HG03196 (cell line): ENCODE measurements at regions not wholly inside any gene's neighbourhood (a gene's known extent, or its start where the extent isn't known, plus 50 kb on each side); places are given as distances from the start of the nearest gene placed in this dataset.
"Not testable (repeated sequence)": the region's sequence is repeated elsewhere in the genome, so short reads cannot be mapped to it uniquely, and the experiment has no call there.

ENCODE experiments used
- ATAC-seq: cut with Tn5 transposase; IDR thresholded peaks from one replicate; pipeline ENCODE4 v1.9.1; 2021; ENCODE audit not compliant: unreplicated experiment

GRCh38 chr1:87398641-87399040 is 70.0 kb downstream of the LMO4 start:
- ATAC-seq = no peak

- no peak for ATAC-seq
Observed at GRCh38 chr1:87399264-87399663, 70.6 kb downstream of the LMO4 start.

- ATAC-seq = no peak
Observed at GRCh38 chr1:87399701-87400100, 71.0 kb downstream of the LMO4 start.

- ATAC-seq = no peak
Observed at GRCh38 chr1:87400813-87401212, 72.1 kb downstream of the LMO4 start.

- ATAC-seq = no peak
Observed at GRCh38 chr1:87402241-87403002, 73.7 kb downstream of the LMO4 start.

GRCh38 chr1:87403061-87403820 is 74.6 kb downstream of the LMO4 start:
- no peak for ATAC-seq

- no peak for ATAC-seq
Observed at GRCh38 chr1:87404296-87404695, 75.6 kb downstream of the LMO4 start.

- ATAC-seq = no peak
Observed at GRCh38 chr1:87408665-87409248, 80.1 kb downstream of the LMO4 start.

GRCh38 chr1:87410776-87411480 is 82.2 kb downstream of the LMO4 start:
- ATAC-seq = no peak

GRCh38 chr1:87413846-87414245 is 85.2 kb downstream of the LMO4 start:
- ATAC-seq = not testable (repeated sequence)

- no peak for ATAC-seq
Observed at GRCh38 chr1:87418048-87418447, 89.4 kb downstream of the LMO4 start.

GRCh38 chr1:87421809-87422208 is 93.1 kb downstream of the LMO4 start:
- ATAC-seq = no peak

- ATAC-seq = no peak
Observed at GRCh38 chr1:87424541-87424940, 95.9 kb downstream of the LMO4 start.

- ATAC-seq = no peak
Observed at GRCh38 chr1:87426463-87427249, 98.0 kb downstream of the LMO4 start.

GRCh38 chr1:87428367-87428766 is 99.7 kb downstream of the LMO4 start:
- ATAC-seq = no peak

GRCh38 chr1:87428883-87429282 is 100.2 kb downstream of the LMO4 start:
- no peak for ATAC-seq

- no peak for ATAC-seq
Observed at GRCh38 chr1:87432685-87433084, 104.0 kb downstream of the LMO4 start.

- ATAC-seq = not testable (repeated sequence)
Observed at GRCh38 chr1:87433101-87433500, 104.4 kb downstream of the LMO4 start.

GRCh38 chr1:87435484-87435883 is 106.8 kb downstream of the LMO4 start:
- no peak for ATAC-seq

GRCh38 chr1:87436115-87436514 is 107.4 kb downstream of the LMO4 start:
- ATAC-seq = not testable (repeated sequence)

GRCh38 chr1:87436534-87436933 is 107.9 kb downstream of the LMO4 start:
- ATAC-seq = no peak
